HUES64 (cell line): ENCODE measurements at regions not wholly inside any gene's neighbourhood (a gene's known extent, or its start where the extent isn't known, plus 50 kb on each side); places are given as distances from the start of the nearest gene placed in this dataset.

Experiments used
- H3K27ac ChIP-seq: 2 replicates; pipeline ENCODE4 v1.7.0; 2013; ENCODE audit warnings: low read depth, low read length, inconsistent platforms
- H3K27me3 ChIP-seq: 2 replicates; pipeline ENCODE4 v1.6.1; 2013; ENCODE audit warnings: mild to moderate bottlenecking, low read length; ENCODE audit not compliant: insufficient read depth
- H3K36me3 ChIP-seq: 2 replicates; pipeline ENCODE4 v1.6.1; 2013; ENCODE audit warnings: mild to moderate bottlenecking, low read length; ENCODE audit not compliant: insufficient read depth
- H3K4me1 ChIP-seq: 2 replicates; pipeline ENCODE4 v1.6.1; 2013; ENCODE audit warnings: mild to moderate bottlenecking, low read length, moderate library complexity; ENCODE audit not compliant: insufficient read depth
- H3K4me3 ChIP-seq: 2 replicates; pipeline ENCODE4 v1.5.1; 2013; ENCODE audit warnings: mild to moderate bottlenecking, low read length, moderate library complexity
- H3K9ac ChIP-seq: 2 replicates; pipeline ENCODE4 v1.6.1; 2013; ENCODE audit warnings: mild to moderate bottlenecking, low read depth, low read length
- H3K9me3 ChIP-seq: 2 replicates; pipeline ENCODE4 v1.6.1; 2013; ENCODE audit warnings: low read depth, low read length; ENCODE audit not compliant: insufficient read depth
- WGBS: fragments of 150-250, 120-280 bp; methylation state at CpG from one replicate; pipeline ENCODE4 v1.1.7; 2013; ENCODE audit warnings: missing lambda C conversion rate; 5-methylcytosine and 5-hydroxymethylcytosine counted together

- H3K9ac ChIP-seq = no peak overlapping the region
- H3K4me3 ChIP-seq = no peak overlapping the region
- peaks cover 30% of the 10 kb centered on the region for H3K27me3 ChIP-seq
- WGBS = 94% methylated on average over 10 of the region's 10 CpGs
- no peak overlapping the region for H3K27ac ChIP-seq
- no peaks in the 10 kb centered on the region for H3K9me3 ChIP-seq
- no peaks in the 10 kb centered on the region for H3K36me3 ChIP-seq
- H3K4me1 ChIP-seq = peaks cover 10% of the 10 kb centered on the region; the same call in 1 of the 2 replicates
These were observed 63.4 kb upstream of the GATA2 start for GRCh38 chr3:128556384-128556783.

GRCh38 chr3:128555841-128556240 lies 62.8 kb upstream of the GATA2 start:
- no peak overlapping the region for H3K27ac ChIP-seq
- WGBS = 73% methylated on average over 13 of the region's 17 CpGs
- no peak overlapping the region for H3K9ac ChIP-seq

GRCh38 chr3:128555098-128555825 lies 62.3 kb upstream of the GATA2 start:
- H3K9me3 ChIP-seq = no peaks in the 10 kb centered on the region
- peak overlapping the region; percentile 49 for H3K4me3 ChIP-seq
- peaks cover 30% of the 10 kb centered on the region for H3K27me3 ChIP-seq
- H3K4me1 ChIP-seq = peaks cover 10% of the 10 kb centered on the region; the same call in 1 of the 2 replicates
- no peaks in the 10 kb centered on the region for H3K36me3 ChIP-seq
- WGBS = 18% methylated on average over 68 of the region's 68 CpGs
- no peak overlapping the region for H3K27ac ChIP-seq
- H3K9ac ChIP-seq = peak overlapping the region; percentile 64

More at GRCh38 chr3:128555841-128556240, 62.8 kb upstream of the GATA2 start:
- H3K4me3 ChIP-seq = no peak overlapping the region
- H3K9me3 ChIP-seq = no peaks in the 10 kb centered on the region
- peaks cover 30% of the 10 kb centered on the region for H3K27me3 ChIP-seq
- no peaks in the 10 kb centered on the region for H3K36me3 ChIP-seq
- H3K4me1 ChIP-seq = peaks cover 10% of the 10 kb centered on the region; the same call in 1 of the 2 replicates

- Histone ChIP-seq H3K4me1 (peaks cover 10% of the 10 kb centered on the region; the same call in 1 of the 2 replicates), H3K9me3 (no peaks in the 10 kb centered on the region), H3K4me3 (peak overlapping the region; percentile 49), H3K27ac (no peak overlapping the region), H3K9ac (no peak overlapping the region; the same call in 1 of the 2 replicates), H3K27me3 (peaks cover 30% of the 10 kb centered on the region), H3K36me3 (no peaks in the 10 kb centered on the region)
- WGBS = 83% methylated on average over 28 of the region's 28 CpGs
These were observed 61.6 kb upstream of the GATA2 start for GRCh38 chr3:128554465-128555097.

GRCh38 chr3:128554100-128554464 lies 61.1 kb upstream of the GATA2 start:
- no peaks in the 10 kb centered on the region for H3K36me3 ChIP-seq
- no peak overlapping the region for H3K9ac ChIP-seq
- 88% methylated on average over 4 of the region's 4 CpGs for WGBS
- peaks cover 30% of the 10 kb centered on the region for H3K27me3 ChIP-seq
- no peaks in the 10 kb centered on the region for H3K9me3 ChIP-seq
- H3K4me3 ChIP-seq = no peak overlapping the region
- H3K4me1 ChIP-seq = peaks cover 10% of the 10 kb centered on the region; the same call in 1 of the 2 replicates
- H3K27ac ChIP-seq = no peak overlapping the region

- H3K9me3 ChIP-seq = no peaks in the 10 kb centered on the region
- no peak overlapping the region for H3K4me3 ChIP-seq
- H3K9ac ChIP-seq = no peak overlapping the region
- no peak overlapping the region for H3K27ac ChIP-seq
- peaks cover 30% of the 10 kb centered on the region for H3K27me3 ChIP-seq
- 91% methylated on average over 5 of the region's 5 CpGs for WGBS
- H3K36me3 ChIP-seq = no peaks in the 10 kb centered on the region
- H3K4me1 ChIP-seq = peaks cover 13% of the 10 kb centered on the region; the same call in 1 of the 2 replicates
These were observed 60.6 kb upstream of the GATA2 start for GRCh38 chr3:128553560-128553959.

GRCh38 chr3:128551867-128552266 lies 58.9 kb upstream of the GATA2 start:
- no peaks in the 10 kb centered on the region for H3K36me3 ChIP-seq
- no peaks in the 10 kb centered on the region for H3K9me3 ChIP-seq
- 89% methylated on average over 4 of the region's 4 CpGs for WGBS
- no peak overlapping the region for H3K27ac ChIP-seq
- H3K9ac ChIP-seq = no peak overlapping the region
- peaks cover 30% of the 10 kb centered on the region for H3K27me3 ChIP-seq
- H3K4me3 ChIP-seq = no peak overlapping the region
- peaks cover 13% of the 10 kb centered on the region; the same call in 1 of the 2 replicates for H3K4me1 ChIP-seq

- peaks cover 13% of the 10 kb centered on the region; the same call in 1 of the 2 replicates for H3K4me1 ChIP-seq
- H3K9me3 ChIP-seq = no peaks in the 10 kb centered on the region
- H3K27me3 ChIP-seq = peaks cover 29% of the 10 kb centered on the region
- H3K27ac ChIP-seq = no peak overlapping the region
- no peak overlapping the region for H3K9ac ChIP-seq
- 88% methylated on average over 9 of the region's 9 CpGs for WGBS
- H3K36me3 ChIP-seq = no peaks in the 10 kb centered on the region
- no peak overlapping the region for H3K4me3 ChIP-seq
These were observed 58.5 kb upstream of the GATA2 start for GRCh38 chr3:128551451-128551850.

GRCh38 chr3:128550471-128551126 lies 57.6 kb upstream of the GATA2 start:
- WGBS = 91% methylated on average over 18 of the region's 18 CpGs
- peaks cover 13% of the 10 kb centered on the region; the same call in 1 of the 2 replicates for H3K4me1 ChIP-seq
- no peaks in the 10 kb centered on the region for H3K9me3 ChIP-seq
- peaks cover 22% of the 10 kb centered on the region for H3K27me3 ChIP-seq
- H3K36me3 ChIP-seq = no peaks in the 10 kb centered on the region
- no peak overlapping the region for H3K9ac ChIP-seq
- H3K4me3 ChIP-seq = no peak overlapping the region
- H3K27ac ChIP-seq = no peak overlapping the region

- WGBS = 87% methylated on average over 2 of the region's 2 CpGs
- Histone ChIP-seq H3K27me3 (peaks cover 17% of the 10 kb centered on the region), H3K4me1 (peaks cover 13% of the 10 kb centered on the region; the same call in 1 of the 2 replicates), H3K9me3 (no peaks in the 10 kb centered on the region), H3K27ac (no peak overlapping the region), H3K4me3 (no peak overlapping the region), H3K36me3 (no peaks in the 10 kb centered on the region), H3K9ac (no peak overlapping the region)
These were observed 57.1 kb upstream of the GATA2 start for GRCh38 chr3:128550113-128550440.
